Tibial artery (tissue), 4 donors: ENCODE measurements at regions not wholly inside any gene's neighbourhood (a gene's known extent, or its start where the extent isn't known, plus 50 kb on each side); places are given as distances from the start of the nearest gene placed in this dataset.

Experiments
- DNase-seq, 2 donors: peaks; one replicate each; pipeline ENCODE4 v3.0.0-alpha.2; 2019
- H3K27ac ChIP-seq, 2 donors: fragments of 200-600 bp; sonication (generic) in 1 of 2; 1 replicate in 1 of 2; 2 replicates in 1 of 2; pipeline ENCODE4 v1.5.1; 2018 to 2019; ENCODE audit warnings: mild to moderate bottlenecking in 1 of 2
- H3K27me3 ChIP-seq, 2 donors: fragments of 200-600 bp; sonication (generic) in 1 of 2; one replicate each; pipeline versions ENCODE4 v1.5.1 to v1.6.0; 2016 to 2019
- H3K36me3 ChIP-seq, 3 donors: fragments of 200-600 bp; sonication (generic) in 2 of 3; one replicate each; pipeline ENCODE4 v1.5.1; 2016 to 2019; ENCODE audit warnings: mild to moderate bottlenecking in 2 of 3
- H3K4me1 ChIP-seq, 4 donors: fragments of 200-600 bp; sonication (generic) in 2 of 4; 1 replicate in 3 of 4; 2 replicates in 1 of 4; pipeline ENCODE4 v1.5.1; 2016 to 2019
- H3K4me3 ChIP-seq, 2 donors: fragments of 200-600 bp; sonication (generic) in 1 of 2; 1 replicate in 1 of 2; 2 replicates in 1 of 2; pipeline ENCODE4 v1.5.1; 2018 to 2019; ENCODE audit warnings: mild to moderate bottlenecking in 2 of 2
- H3K9me3 ChIP-seq, 3 donors: fragments of 200-600 bp; sonication (generic) in 1 of 3; one replicate each; pipeline ENCODE4 v1.5.1; 2016 to 2019
- CTCF ChIP-seq, 2 experiments: fragments of 200-600 bp in 1 of 2; fragments of 450-650 bp in 1 of 2; IDR thresholded peaks; one replicate each; pipeline ENCODE4 v1.5.1; 2017 to 2019; ENCODE audit warnings: antibody characterized with exemption in 2 of 2, mild to moderate bottlenecking in 1 of 2, moderate library complexity in 1 of 2
- intact Hi-C: fragments of 100-400 bp; cut with DNase I; formaldehyde crosslinking; loops from one replicate; pipeline ENCODE4 v1.15.0; 2023; ENCODE audit warnings: low total_unique reads

GRCh38 chr7:21154614-21155013 lies 273.3 kb upstream of the SP4 start:
- Histone ChIP-seq H3K36me3 (no peaks in the 10 kb centered on the region), H3K27ac (no peak overlapping the region), H3K9me3 (no peaks in the 10 kb centered on the region), H3K4me3 (no peak overlapping the region), H3K27me3 (no peaks in the 10 kb centered on the region), H3K4me1 (no peaks in the 10 kb centered on the region)
- no peak for DNase-seq
- no peak for TF ChIP-seq CTCF (IDR thresholded peaks at IDR 0.05)
- intact Hi-C loops = no loop called here

- no peak overlapping the region for H3K27ac ChIP-seq
- H3K4me3 ChIP-seq = no peak overlapping the region
- no peaks in the 10 kb centered on the region for H3K9me3 ChIP-seq
- DNase-seq = no peak
- no peaks in the 10 kb centered on the region for H3K36me3 ChIP-seq
- no peaks in the 10 kb centered on the region for H3K27me3 ChIP-seq
- intact Hi-C loops = no loop called here
- no peak for TF ChIP-seq CTCF (IDR thresholded peaks at IDR 0.05)
- H3K4me1 ChIP-seq = no peaks in the 10 kb centered on the region
Measured at GRCh38 chr7:21159506-21159905, 268.4 kb upstream of the SP4 start.

- DNase-seq = no peak
- H3K27me3 ChIP-seq = no peaks in the 10 kb centered on the region
- H3K36me3 ChIP-seq = no peaks in the 10 kb centered on the region
- no peak overlapping the region for H3K27ac ChIP-seq
- intact Hi-C loops = no loop called here
- TF ChIP-seq CTCF (IDR thresholded peaks at IDR 0.05) = no peak
- H3K9me3 ChIP-seq = no peaks in the 10 kb centered on the region
- no peaks in the 10 kb centered on the region for H3K4me1 ChIP-seq
- no peak overlapping the region for H3K4me3 ChIP-seq
Measured at GRCh38 chr7:21160401-21160800, 267.5 kb upstream of the SP4 start.

DNA sequence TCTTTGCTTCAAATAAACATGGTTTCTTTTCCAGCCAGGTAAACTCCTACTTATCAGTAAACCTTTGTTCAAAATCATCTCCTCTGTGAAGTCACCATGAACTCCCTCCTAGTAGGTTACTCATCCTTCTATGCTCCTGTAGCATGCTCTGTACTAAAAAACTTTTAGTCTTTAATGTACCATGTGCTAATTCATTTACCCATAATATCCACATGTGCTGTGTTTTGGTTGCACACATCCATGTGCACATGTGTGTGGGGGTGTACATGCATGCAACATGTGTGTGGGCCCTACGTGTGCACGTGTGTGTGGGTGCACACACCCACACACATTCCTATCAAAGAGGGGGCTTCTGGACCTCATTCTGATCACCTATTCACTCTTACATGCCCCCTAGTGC lies 259.9 kb upstream of the SP4 start:
- intact Hi-C loops = no loop called here

GRCh38 chr7:21169667-21170580 lies 258.0 kb upstream of the SP4 start:
- H3K4me1 ChIP-seq = no peaks in the 10 kb centered on the region
- intact Hi-C loops = no loop called here
- H3K27me3 ChIP-seq = peaks cover 0 to 13% of the 10 kb centered on the region in 2 donors
- H3K36me3 ChIP-seq = no peaks in the 10 kb centered on the region
- DNase-seq = no peak
- no peak overlapping the region for H3K27ac ChIP-seq
- H3K4me3 ChIP-seq = no peak overlapping the region
- no peaks in the 10 kb centered on the region for H3K9me3 ChIP-seq
- no peak for TF ChIP-seq CTCF (IDR thresholded peaks at IDR 0.05)

More for the DNA sequence above, 259.9 kb upstream of the SP4 start:
- no peak overlapping the region for H3K27ac ChIP-seq
- H3K9me3 ChIP-seq = no peaks in the 10 kb centered on the region
- TF ChIP-seq CTCF (IDR thresholded peaks at IDR 0.05) = no peak
- H3K27me3 ChIP-seq = peaks cover 0 to 13% of the 10 kb centered on the region in 2 donors
- DNase-seq = no peak
- no peak overlapping the region for H3K4me3 ChIP-seq
- H3K4me1 ChIP-seq = no peaks in the 10 kb centered on the region
- H3K36me3 ChIP-seq = no peaks in the 10 kb centered on the region
